Common myeloid progenitor, CD34-positive (primary cell): ENCODE measurements at regions not wholly inside any gene's neighbourhood (a gene's known extent, or its start where the extent isn't known, plus 50 kb on each side); places are given as distances from the start of the nearest gene placed in this dataset.
"Not testable (repeated sequence)": the region's sequence is repeated elsewhere in the genome, so short reads cannot be mapped to it uniquely, and the experiment has no call there.

Source experiments
- CTCF ChIA-PET: fragments of 350-600 bp; sonication (Branson Sonifier 250); formaldehyde crosslinking; loops from one replicate; lab custom pipeline; 2021; ENCODE audit warnings: antibody characterized with exemption; lab: Charles Lee
- POLR2A ChIA-PET: fragments of 350-600 bp; sonication (Branson Sonifier 250); formaldehyde crosslinking; loops from one replicate; lab custom pipeline; 2021; ENCODE audit warnings: antibody characterized with exemption; lab: Charles Lee
- DNase-seq, 3 donors: peaks; one replicate each; pipeline versions ENCODE4 v3.0.0 to v3.0.0-alpha.2; 2013
- H3K27ac ChIP-seq, 2 experiments: 1 replicate in 1 of 2; 2 replicates in 1 of 2; pipeline ENCODE4 v1.7.0; 2013; ENCODE audit warnings: inconsistent platforms in 2 of 2, low read length in 2 of 2, mild to moderate bottlenecking in 2 of 2, low read depth in 1 of 2, moderate library complexity in 1 of 2; ENCODE audit not compliant: severe bottlenecking in 2 of 2, insufficient read depth in 1 of 2, poor library complexity in 1 of 2
- H3K27me3 ChIP-seq, 5 experiments: replicated peaks in 2 of 5; 1 replicate in 3 of 5; 2 replicates in 2 of 5; pipeline versions ENCODE4 v1.6.1 to v1.7.0; 2013; ENCODE audit warnings: low read length in 4 of 5, mild to moderate bottlenecking in 2 of 5, moderate library complexity in 2 of 5, inconsistent platforms in 1 of 5; ENCODE audit not compliant: insufficient read depth in 5 of 5, control insufficient read depth in 4 of 5
- H3K36me3 ChIP-seq, 4 experiments: 1 replicate in 2 of 4; 2 replicates in 2 of 4; pipeline versions ENCODE4 v1.6.1 to v1.7.0; 2013; ENCODE audit warnings: low read length in 3 of 4, control low read depth in 1 of 4, mild to moderate bottlenecking in 1 of 4; ENCODE audit not compliant: control insufficient read depth in 4 of 4, insufficient read depth in 4 of 4
- H3K4me1 ChIP-seq, 4 experiments: 1 replicate in 3 of 4; 2 replicates in 1 of 4; pipeline versions ENCODE4 v1.6.1 to v1.7.1; 2013; ENCODE audit warnings: low read length in 3 of 4, mild to moderate bottlenecking in 3 of 4, control low read depth in 1 of 4, inconsistent platforms in 1 of 4, moderate library complexity in 1 of 4; ENCODE audit not compliant: control insufficient read depth in 4 of 4, insufficient read depth in 4 of 4; ENCODE audit errors: control extremely low read depth in 1 of 4
- H3K4me3 ChIP-seq, 7 experiments: 1 replicate in 4 of 7; 2 replicates in 3 of 7; pipeline versions ENCODE4 v1.5.1 to v1.7.0; 2013; ENCODE audit warnings: mild to moderate bottlenecking in 7 of 7, low read length in 6 of 7, moderate library complexity in 6 of 7, inconsistent platforms in 2 of 7, low read depth in 2 of 7, control low read depth in 1 of 7; ENCODE audit not compliant: insufficient read depth in 4 of 7, control insufficient read depth in 1 of 7; ENCODE audit errors: extremely low read depth in 1 of 7
- H3K9me3 ChIP-seq, 5 experiments: 1 replicate in 4 of 5; 2 replicates in 1 of 5; pipeline versions ENCODE4 v1.6.1 to v1.7.1; 2013; ENCODE audit warnings: low read length in 4 of 5, mild to moderate bottlenecking in 2 of 5, inconsistent platforms in 1 of 5, low read depth in 1 of 5, moderate library complexity in 1 of 5; ENCODE audit not compliant: control insufficient read depth in 4 of 5, insufficient read depth in 2 of 5; ENCODE audit errors: control extremely low read depth in 1 of 5
- WGBS: methylation state at CpG from one replicate; pipeline ENCODE4 v1.1.5; 2013; ENCODE audit not compliant: insufficient coverage; 5-methylcytosine and 5-hydroxymethylcytosine counted together

DNA sequence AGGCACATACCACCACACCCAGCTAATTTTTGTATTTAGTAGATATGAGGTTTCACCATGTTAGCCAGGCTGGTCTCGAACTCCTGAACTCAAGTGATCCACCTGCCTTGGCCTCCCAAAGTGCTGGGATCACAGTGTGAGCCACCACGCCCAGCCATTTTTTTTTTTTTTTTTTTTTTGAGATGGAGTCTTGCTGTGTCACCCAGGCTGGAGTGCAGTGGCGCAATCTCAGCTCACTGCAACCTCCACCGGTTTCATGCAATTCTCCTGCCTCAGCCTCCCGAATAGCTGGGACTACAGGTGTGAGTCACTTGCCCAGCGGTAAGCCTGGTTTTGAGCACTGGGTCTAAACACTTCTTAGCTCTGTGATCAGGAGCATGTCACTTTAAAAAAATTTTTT lies 84.3 kb upstream of the ATF7IP2 start:
- H3K4me3 ChIP-seq, DNase-seq, H3K4me1 ChIP-seq, H3K9me3 ChIP-seq, CTCF ChIA-PET, H3K27me3 ChIP-seq, H3K27ac ChIP-seq, POLR2A ChIA-PET, H3K36me3 ChIP-seq: not testable (repeated sequence)
- WGBS = 100% methylated on average over 2 of the region's 6 CpGs

DNA sequence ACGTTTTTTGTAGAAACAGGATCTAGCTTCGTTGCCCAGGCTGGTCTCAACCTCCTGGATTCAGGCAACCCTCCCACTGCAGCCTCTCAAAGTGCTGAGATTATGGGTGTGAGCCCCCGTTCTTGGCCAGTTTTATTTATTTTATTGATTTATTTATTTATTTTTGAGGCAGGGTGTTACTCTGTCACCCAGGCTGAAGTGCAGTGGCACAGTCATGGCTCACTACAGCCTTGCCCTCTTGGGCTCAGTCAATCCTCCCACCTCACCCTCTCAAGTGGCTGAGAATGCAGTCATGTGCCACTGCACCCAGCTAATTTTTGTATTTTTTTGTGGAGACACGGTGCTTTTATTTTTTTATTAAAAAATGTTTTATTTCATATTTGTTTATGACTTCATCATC lies 79.9 kb upstream of the ATF7IP2 start:
- no peak for DNase-seq
- H3K27me3 ChIP-seq = no peaks in the 10 kb centered on the region
- POLR2A ChIA-PET = no interaction called here

DNA sequence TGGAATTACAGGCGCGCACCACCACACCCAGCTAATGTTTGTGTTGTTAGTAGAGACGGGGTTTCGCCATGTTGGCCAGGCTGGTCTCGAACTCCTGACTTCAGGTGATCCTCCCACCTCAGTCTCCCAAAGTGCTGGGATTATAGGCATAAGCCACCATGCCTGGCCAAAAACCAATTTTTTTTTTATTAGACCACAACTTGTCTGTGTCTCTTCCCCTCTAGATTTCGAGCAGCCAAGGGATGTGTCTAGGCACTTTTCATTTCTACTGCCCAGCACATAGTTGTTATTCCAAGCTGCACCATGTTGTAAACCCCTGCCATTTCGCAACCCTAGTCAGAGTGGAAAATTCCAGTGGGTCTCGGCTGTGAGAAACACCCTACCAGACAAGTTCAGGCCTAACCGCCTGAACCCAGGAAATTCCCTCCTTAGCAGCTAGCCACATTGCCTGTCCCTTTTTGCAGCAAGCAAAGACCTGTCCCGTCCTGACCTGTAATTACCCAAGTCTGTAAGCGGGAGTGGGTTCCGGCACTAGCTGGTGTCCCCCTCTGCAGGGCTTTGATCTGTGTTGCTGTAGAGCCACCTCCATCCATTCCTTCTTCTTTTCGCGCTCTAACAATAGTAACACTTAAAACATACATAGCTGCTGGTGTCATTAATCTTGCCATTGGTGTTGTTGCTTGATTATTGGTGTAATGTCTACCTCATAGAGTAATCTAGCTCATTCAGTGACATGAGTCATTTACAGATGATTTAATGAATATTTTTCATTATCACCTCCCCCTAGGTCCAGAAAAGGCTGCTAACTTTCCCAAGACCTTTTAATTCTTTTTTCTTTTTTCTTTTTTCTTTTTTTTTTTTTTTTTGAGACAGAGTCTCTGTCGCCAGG lies 77.3 kb upstream of the ATF7IP2 start:
- Histone ChIP-seq H3K36me3 (no peaks in the 10 kb centered on the region), H3K4me1 (no peaks in the 10 kb centered on the region), H3K27ac (no peak overlapping the region), H3K27me3 (no peaks in the 10 kb centered on the region), H3K9me3 (no peaks in the 10 kb centered on the region), H3K4me3 (no peak overlapping the region)
- DNase-seq = no peak
- WGBS = 88% methylated on average over 11 of the region's 15 CpGs
- ChIA-PET CTCF (interaction anchor here (1.2 to 1.6 kb wide), 2 partner anchors 8 to 9 kb away, joined by 3 read pairs; no protein-coding TSS in a partner anchor), POLR2A (interaction anchor here (0.6 kb wide), 1 partner anchor 59 kb away, joined by 3 read pairs; no protein-coding TSS in a partner anchor)

More for the DNA sequence above, 79.9 kb upstream of the ATF7IP2 start:
- Histone ChIP-seq H3K9me3 (no peaks in the 10 kb centered on the region), H3K4me1 (no peaks in the 10 kb centered on the region), H3K36me3 (no peaks in the 10 kb centered on the region), H3K4me3 (no peak overlapping the region), H3K27ac (no peak overlapping the region)
- WGBS = 88% methylated on average over 2 of the region's 4 CpGs
- CTCF ChIA-PET = no interaction called here

DNA sequence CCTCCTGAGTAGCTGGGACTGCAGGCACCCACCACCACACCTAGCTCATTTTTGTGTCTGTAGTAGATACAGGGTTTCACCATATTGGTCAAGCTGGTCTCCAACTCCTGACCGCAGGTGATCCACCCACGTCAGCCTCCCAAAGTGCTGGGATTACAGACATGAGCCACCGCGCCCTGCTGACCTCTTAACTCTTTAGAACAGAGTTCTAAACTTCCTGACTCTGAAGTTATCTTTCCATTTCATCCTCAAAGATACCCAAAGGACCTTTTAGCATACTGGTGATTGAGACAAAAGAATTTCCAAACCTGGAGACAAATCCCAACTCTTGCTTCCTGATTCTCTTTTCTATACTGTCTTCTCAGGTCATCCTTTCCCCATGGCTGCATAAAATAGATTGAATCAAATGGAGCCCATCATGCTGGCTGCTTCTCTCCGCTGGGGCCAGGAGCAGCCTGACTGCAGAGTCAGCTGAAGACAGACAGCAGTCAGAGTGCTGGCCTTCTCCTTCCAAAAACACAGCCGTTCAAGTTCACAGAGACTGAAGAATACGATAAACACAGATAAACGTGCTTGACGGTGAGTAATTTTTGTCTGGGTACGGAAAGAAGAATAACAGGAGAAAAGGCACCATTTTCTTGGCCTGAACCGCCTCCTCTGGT lies 76.5 kb upstream of the ATF7IP2 start:
- CTCF ChIA-PET = no interaction called here
- POLR2A ChIA-PET = no interaction called here
- H3K27ac ChIP-seq = no peak overlapping the region

DNA sequence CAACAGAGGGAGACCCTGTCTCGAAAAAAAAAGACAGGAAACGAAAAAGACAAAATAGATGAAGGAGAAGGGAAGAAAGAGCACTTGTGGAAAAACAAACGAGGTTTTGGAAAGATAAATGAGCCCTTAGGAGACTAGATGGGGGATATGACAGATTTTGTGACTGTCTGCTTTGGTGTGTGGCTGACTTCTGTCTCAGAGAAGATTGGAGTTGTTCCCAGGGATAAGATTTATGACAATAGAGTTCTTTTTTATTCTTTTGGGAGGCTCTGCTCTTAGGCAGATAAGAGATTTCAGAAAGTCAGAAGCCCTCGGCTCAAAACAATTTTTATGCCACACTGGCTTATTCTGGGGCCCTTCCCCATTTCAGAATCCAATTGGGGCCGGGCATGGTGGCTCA lies 73.9 kb upstream of the ATF7IP2 start:
- Histone ChIP-seq H3K4me3 (no peak overlapping the region), H3K4me1 (no peaks in the 10 kb centered on the region), H3K9me3 (no peaks in the 10 kb centered on the region), H3K36me3 (no peaks in the 10 kb centered on the region), H3K27me3 (no peaks in the 10 kb centered on the region), H3K27ac (no peak overlapping the region)
- ChIA-PET CTCF (no interaction called here), POLR2A (interaction anchor here (0.6 kb wide), 1 partner anchor 600 kb away, joined by 3 read pairs; no protein-coding TSS in a partner anchor)
- DNase-seq = peak in 2 of 3 donors; percentile 8 to 30
- 54% methylated on average over 5 of the region's 5 CpGs for WGBS

More for the DNA sequence above, 76.5 kb upstream of the ATF7IP2 start:
- Histone ChIP-seq H3K9me3 (no peaks in the 10 kb centered on the region), H3K4me1 (no peaks in the 10 kb centered on the region), H3K36me3 (no peaks in the 10 kb centered on the region), H3K27me3 (no peaks in the 10 kb centered on the region), H3K4me3 (no peak overlapping the region)
- 99% methylated on average over 8 of the region's 11 CpGs for WGBS
- no peak for DNase-seq

DNA sequence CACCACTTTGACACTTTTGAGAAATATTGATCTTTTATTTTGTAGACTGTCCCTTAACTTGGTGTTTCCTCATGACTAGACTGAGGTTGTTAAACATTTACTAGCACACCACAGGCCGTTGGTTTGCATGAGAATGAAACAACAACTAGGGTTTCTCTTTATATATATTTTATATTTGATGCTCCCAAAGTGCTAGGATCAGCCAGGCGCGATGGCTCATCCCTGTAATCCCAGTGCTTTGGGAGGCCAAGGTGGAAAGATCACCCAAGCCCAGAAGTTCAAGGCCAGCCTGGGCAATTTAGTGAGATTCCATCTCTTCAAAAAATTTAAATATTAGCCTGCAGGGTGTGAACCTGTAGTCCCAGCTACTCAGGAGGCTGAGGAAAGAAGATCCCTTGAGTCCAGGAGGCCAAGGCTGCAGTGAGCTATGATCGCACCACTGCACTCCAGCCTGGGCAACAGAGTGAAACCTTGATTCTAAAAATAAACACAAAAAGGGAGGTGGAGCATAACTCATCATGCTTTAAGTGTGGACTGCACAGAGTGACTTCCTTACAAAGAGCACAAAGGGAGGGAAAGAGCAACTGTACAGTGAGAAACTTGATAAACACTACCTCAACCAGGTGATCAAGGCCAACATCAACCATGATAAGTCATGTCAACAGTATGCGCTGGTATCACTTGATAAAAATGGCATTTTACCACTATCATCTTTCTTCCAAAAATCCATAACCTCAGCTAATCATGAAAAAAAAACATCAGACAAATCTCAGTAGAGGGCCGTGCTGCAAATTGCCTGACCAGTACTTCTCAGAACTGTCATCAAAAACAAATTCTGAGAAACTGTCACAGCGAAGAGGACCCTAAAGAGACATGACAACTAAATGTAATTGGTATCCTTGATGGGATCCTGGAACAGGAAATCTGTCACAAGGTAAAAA lies 72.8 kb upstream of the ATF7IP2 start:
- Histone ChIP-seq H3K4me1 (no peaks in the 10 kb centered on the region), H3K36me3 (no peaks in the 10 kb centered on the region), H3K27ac (no peak overlapping the region), H3K27me3 (no peaks in the 10 kb centered on the region), H3K4me3 (no peak overlapping the region), H3K9me3 (no peaks in the 10 kb centered on the region)
- CTCF ChIA-PET = interaction anchor here (0.6 to 6.5 kb wide), 4 partner anchors 177 to 407 kb away, joined by 3 to 103 read pairs (median 4); no protein-coding TSS in a partner anchor
- no peak for DNase-seq
- WGBS = 100% methylated on average over 2 of the region's 7 CpGs
- POLR2A ChIA-PET = no interaction called here
